ENCODE measurements at regions not wholly inside any gene's neighbourhood (a gene's known extent, or its start where the extent isn't known, plus 50 kb on each side); places are given as distances from the start of the nearest gene placed in this dataset.

GRCh38 chr2:167767830-167768229 lies 479.6 kb downstream of the STK39 start:
- no peak for TF ChIP-seq CTCF (optimal IDR thresholded peaks at IDR 0.05 in 1 of 3, IDR thresholded peaks at IDR 0.05 in 1 of 3, conservative IDR thresholded peaks at IDR 0.05 in 1 of 3; ENCODE audit: extremely low read depth in 1 of 3, insufficient read depth in 2 of 3, low read length in 3 of 3)
- no peak for TF ChIP-seq EZH2 (IDR thresholded peaks at IDR 0.05; ENCODE audit: low read length)

Measured in keratinocyte (primary cell).